ENCODE measurements at regions not wholly inside any gene's neighbourhood (a gene's known extent, or its start where the extent isn't known, plus 50 kb on each side); places are given as distances from the start of the nearest gene placed in this dataset.
"Not testable (repeated sequence)": the region's sequence is repeated elsewhere in the genome, so short reads cannot be mapped to it uniquely, and the experiment has no call there.

DNA sequence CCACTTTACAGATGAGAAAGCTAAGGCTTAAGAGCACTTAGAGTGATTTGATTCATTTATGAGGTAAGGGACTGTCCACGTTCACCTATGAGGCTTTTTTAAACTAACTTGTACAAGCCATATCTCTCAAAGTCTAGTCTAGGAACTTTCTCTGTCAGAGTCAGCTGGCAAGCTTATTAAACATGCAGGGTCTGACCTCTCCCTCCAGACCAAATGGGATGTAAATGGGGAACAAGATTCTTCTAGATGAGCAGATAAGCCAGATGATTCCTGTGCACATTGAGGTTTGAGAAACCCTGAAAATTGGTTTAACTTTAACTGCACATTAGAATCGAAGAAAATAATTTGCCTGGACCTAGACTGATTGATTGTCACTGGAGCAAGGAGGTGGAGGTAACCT lies 160.0 kb upstream of the SPRY1 start:
- Histone ChIP-seq H3K27me3 (no peaks in the 10 kb centered on the region), H3K27ac (no peak overlapping the region), H3K4me1 (peaks cover 0 to 26% (median 12%) of the 10 kb centered on the region in 4 donors), H3K4me3 (no peak overlapping the region), H3K36me3 (no peaks in the 10 kb centered on the region), H3K9me3 (no peaks in the 10 kb centered on the region)
- no peak for TF ChIP-seq POLR2A (IDR thresholded peaks at IDR 0.05)
- no peak for TF ChIP-seq EP300 (IDR thresholded peaks at IDR 0.05)
- TF ChIP-seq POLR2AphosphoS5 (IDR thresholded peaks at IDR 0.05) = no peak
- no peak for TF ChIP-seq CTCF (IDR thresholded peaks at IDR 0.05)
- intact Hi-C loops (cut with DNase I) = no loop called here
- no peak for DNase-seq
- 68 to 82% methylated on average over 2 of the region's 2 CpGs for WGBS, 2 donors

DNA sequence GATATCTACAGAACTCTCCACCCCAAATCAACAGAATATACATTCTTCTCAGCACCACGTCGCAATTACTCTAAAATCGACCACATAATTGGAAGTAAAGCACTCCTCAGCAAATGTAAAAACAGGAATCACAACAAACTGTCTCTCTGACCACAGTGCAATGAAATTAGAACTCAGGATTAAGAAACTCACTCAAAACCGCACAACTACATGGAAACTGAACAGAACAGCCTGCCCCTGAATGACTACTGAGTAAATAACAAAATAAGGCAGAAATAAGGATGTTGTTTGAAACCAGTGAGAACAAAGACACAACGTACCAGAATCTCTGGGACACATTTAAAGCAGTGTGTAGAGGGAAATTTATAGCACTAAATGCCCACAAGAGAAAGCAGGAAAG lies 156.3 kb upstream of the SPRY1 start:
- not testable (repeated sequence) for H3K9me3 ChIP-seq, H3K36me3 ChIP-seq, H3K4me3 ChIP-seq, DNase-seq, H3K27ac ChIP-seq, H3K27me3 ChIP-seq
- intact Hi-C loops (cut with DNase I) = loop anchor here (10.0 kb wide), 1 partner anchor 115 kb away; no protein-coding TSS in a partner anchor
- H3K4me1 ChIP-seq = peaks cover 0 to 18% (median 7%) of the 10 kb centered on the region in 4 donors
- WGBS, 2 donors = 87 to 94% methylated on average over 5 of the region's 5 CpGs

- WGBS, 2 donors = 47 to 86% methylated on average over 3 of the region's 3 CpGs
- H3K4me1 ChIP-seq = peaks cover 0 to 34% (median 22%) of the 10 kb centered on the region in 4 donors
- H3K9me3 ChIP-seq, DNase-seq, H3K27me3 ChIP-seq, H3K36me3 ChIP-seq, H3K27ac ChIP-seq, H3K4me3 ChIP-seq: not testable (repeated sequence)
- intact Hi-C loops (cut with DNase I) = loop anchor here (10.0 kb wide), 1 partner anchor 118 kb away; no protein-coding TSS in a partner anchor
Measured at GRCh38 chr4:123243220-123243619, 153.4 kb upstream of the SPRY1 start.

GRCh38 chr4:123244137-123244536 lies 152.5 kb upstream of the SPRY1 start:
- DNase-seq = peak; percentile 77
- H3K4me1 ChIP-seq = peaks cover 0 to 38% (median 25%) of the 10 kb centered on the region in 4 donors
- TF ChIP-seq EP300 (IDR thresholded peaks at IDR 0.05) = peak in 2 of 4 donors; percentile 20 to 50
- TF ChIP-seq POLR2A (IDR thresholded peaks at IDR 0.05) = no peak
- peak in 2 of 4 donors; percentile 24 to 27 for TF ChIP-seq POLR2AphosphoS5 (IDR thresholded peaks at IDR 0.05)
- TF ChIP-seq CTCF (IDR thresholded peaks at IDR 0.05) = no peak
- 64 to 82% methylated on average over 6 of the region's 6 CpGs for WGBS, 2 donors
- no peak overlapping the region for H3K27ac ChIP-seq
- H3K4me3 ChIP-seq = no peak overlapping the region
- no peaks in the 10 kb centered on the region for H3K36me3 ChIP-seq
- no peaks in the 10 kb centered on the region for H3K27me3 ChIP-seq
- intact Hi-C loops (cut with DNase I) = loop anchor here (10.0 kb wide), 1 partner anchor 119 kb away; no protein-coding TSS in a partner anchor
- no peaks in the 10 kb centered on the region for H3K9me3 ChIP-seq

GRCh38 chr4:123246085-123246484 lies 150.5 kb upstream of the SPRY1 start:
- Histone ChIP-seq H3K36me3 (no peaks in the 10 kb centered on the region), H3K4me1 (peaks cover 0 to 53% (median 30%) of the 10 kb centered on the region in 4 donors), H3K9me3 (no peaks in the 10 kb centered on the region), H3K27me3 (no peaks in the 10 kb centered on the region), H3K4me3 (no peak overlapping the region), H3K27ac (peak overlapping the region in 3 of 4 donors; percentile 46 to 63 (median 46))
- DNase-seq = no peak
- intact Hi-C loops (cut with DNase I) = loop anchor here (10.0 kb wide), 1 partner anchor 121 kb away; no protein-coding TSS in a partner anchor
- WGBS, 2 donors = 75 to 89% methylated on average over 4 of the region's 4 CpGs
- TF ChIP-seq EP300 (IDR thresholded peaks at IDR 0.05) (no peak), POLR2AphosphoS5 (IDR thresholded peaks at IDR 0.05) (peak in 2 of 4 donors; percentile 61 to 68)

- Histone ChIP-seq H3K36me3 (no peaks in the 10 kb centered on the region), H3K4me3 (no peak overlapping the region), H3K27ac (peak overlapping the region in 2 of 4 donors; percentile 34 to 62), H3K9me3 (no peaks in the 10 kb centered on the region), H3K4me1 (peaks cover 0 to 54% (median 30%) of the 10 kb centered on the region in 4 donors), H3K27me3 (no peaks in the 10 kb centered on the region)
- TF ChIP-seq CTCF (IDR thresholded peaks at IDR 0.05) (no peak), POLR2AphosphoS5 (IDR thresholded peaks at IDR 0.05) (peak in 2 of 4 donors; percentile 27 to 59)
- intact Hi-C loops (cut with DNase I) = loop anchor here (10.0 kb wide), 1 partner anchor 123 kb away; no protein-coding TSS in a partner anchor
- 74 to 76% methylated on average over 1 of the region's 1 CpG for WGBS, 2 donors
- no peak for DNase-seq
Measured at GRCh38 chr4:123248085-123248659, 148.4 kb upstream of the SPRY1 start.
